H54 (cell line): ENCODE measurements at regions not wholly inside any gene's neighbourhood (a gene's known extent, or its start where the extent isn't known, plus 50 kb on each side); places are given as distances from the start of the nearest gene placed in this dataset.

Experiments used
- DNase-seq: peaks from one replicate; pipeline ENCODE4 v3.0.0; 2011; ENCODE audit warnings: low spot score, mixed read lengths; ENCODE audit not compliant: insufficient read length
- FAIRE-seq: peaks from 3 replicates; lab custom pipeline; 2011; peaks lifted over from hg19 to GRCh38; lab: Jason Lieb, UNC
- POLR2A ChIP-seq: IDR thresholded peaks from 2 replicates; pipeline ENCODE4 v1.6.1; 2011; ENCODE audit warnings: low read depth, mild to moderate bottlenecking, low read length

- no peak for FAIRE-seq
- DNase-seq, result no peak
- no peak for TF ChIP-seq POLR2A
Observed at GRCh38 chr10:6972226-6972625, 392.1 kb upstream of the PRKCQ start.

- DNase-seq (no peak), FAIRE-seq (no peak)
- no peak for TF ChIP-seq POLR2A
Observed at GRCh38 chr10:6969659-6970058, 389.6 kb upstream of the PRKCQ start.

GRCh38 chr10:6964543-6964942 is 384.5 kb upstream of the PRKCQ start:
- TF ChIP-seq POLR2A, result no peak
- FAIRE-seq (no peak), DNase-seq (no peak)

- no peak for TF ChIP-seq POLR2A
- DNase-seq (no peak), FAIRE-seq (no peak)
Observed at GRCh38 chr10:6962576-6962975, 382.5 kb upstream of the PRKCQ start.

GRCh38 chr10:6958711-6959110 is 378.6 kb upstream of the PRKCQ start:
- TF ChIP-seq POLR2A, result no peak
- no peak for FAIRE-seq
- no peak for DNase-seq

- no peak for DNase-seq
- no peak for FAIRE-seq
Observed at GRCh38 chr10:6958254-6958653, 378.2 kb upstream of the PRKCQ start.

GRCh38 chr10:6957851-6958250 is 377.8 kb upstream of the PRKCQ start:
- TF ChIP-seq POLR2A, result no peak
- DNase-seq, result no peak
- no peak for FAIRE-seq

More at GRCh38 chr10:6958254-6958653, 378.2 kb upstream of the PRKCQ start:
- TF ChIP-seq POLR2A, result no peak

- FAIRE-seq, result no peak
- TF ChIP-seq POLR2A, result no peak
Observed at GRCh38 chr10:6956562-6956961, 376.5 kb upstream of the PRKCQ start.

GRCh38 chr10:6953271-6953801 is 373.3 kb upstream of the PRKCQ start:
- TF ChIP-seq POLR2A, result no peak
- DNase-seq (no peak), FAIRE-seq (no peak)

More at GRCh38 chr10:6956562-6956961, 376.5 kb upstream of the PRKCQ start:
- DNase-seq, result no peak

GRCh38 chr10:6951732-6952131 is 371.7 kb upstream of the PRKCQ start:
- DNase-seq, result no peak
- no peak for TF ChIP-seq POLR2A
- FAIRE-seq, result no peak

- DNase-seq (no peak), FAIRE-seq (no peak)
- TF ChIP-seq POLR2A, result no peak
Observed at GRCh38 chr10:6950133-6950532, 370.1 kb upstream of the PRKCQ start.

GRCh38 chr10:6944436-6944835 is 364.4 kb upstream of the PRKCQ start:
- no peak for FAIRE-seq
- DNase-seq, result no peak
- TF ChIP-seq POLR2A, result no peak

GRCh38 chr10:6938384-6938783 is 358.3 kb upstream of the PRKCQ start:
- no peak for DNase-seq
- TF ChIP-seq POLR2A, result no peak
- FAIRE-seq, result no peak

- DNase-seq (no peak), FAIRE-seq (no peak)
- no peak for TF ChIP-seq POLR2A
Observed at GRCh38 chr10:6936931-6937330, 356.9 kb upstream of the PRKCQ start.

GRCh38 chr10:6929148-6929830 is 349.2 kb upstream of the PRKCQ start:
- no peak for FAIRE-seq
- DNase-seq, result no peak
- no peak for TF ChIP-seq POLR2A
